ENCODE measurements at regions not wholly inside any gene's neighbourhood (a gene's known extent, or its start where the extent isn't known, plus 50 kb on each side); places are given as distances from the start of the nearest gene placed in this dataset.
"Not testable (repeated sequence)": the region's sequence is repeated elsewhere in the genome, so short reads cannot be mapped to it uniquely, and the experiment has no call there.

- Histone ChIP-seq H3K36me3 (replicated peaks in 1 of 2; ENCODE audit: insufficient read depth in 1 of 2, low read depth in 2 of 2) (no peaks in the 10 kb centered on the region), H3K9me3 (no peaks in the 10 kb centered on the region), H3K4me3 (no peak overlapping the region), H3K27ac (no peak overlapping the region), H3K27me3 (no peaks in the 10 kb centered on the region), H3K4me1 (no peaks in the 10 kb centered on the region)
- DNase-seq (no peak), ATAC-seq (no peak)
- WGBS, 2 donors, result 95 to 96% methylated on average over 15 of the region's 15 CpGs
- intact Hi-C loops (cut with DNase I), result no loop called here
- TF ChIP-seq CTCF (IDR thresholded peaks at IDR 0.05) (no peak), POLR2A (IDR thresholded peaks at IDR 0.05) (no peak)
Measured at GRCh38 chr4:123023647-123024046, 101.2 kb upstream of the NUDT6 start.

GRCh38 chr4:123024710-123025109 lies 102.3 kb upstream of the NUDT6 start:
- Histone ChIP-seq H3K4me1 (no peaks in the 10 kb centered on the region), H3K36me3 (replicated peaks in 1 of 2; ENCODE audit: insufficient read depth in 1 of 2, low read depth in 2 of 2) (peaks cover 0 to 2% of the 10 kb centered on the region in 2 donors), H3K4me3 (no peak overlapping the region), H3K9me3 (no peaks in the 10 kb centered on the region), H3K27me3 (no peaks in the 10 kb centered on the region), H3K27ac (no peak overlapping the region)
- TF ChIP-seq CTCF (IDR thresholded peaks at IDR 0.05) (no peak), POLR2A (IDR thresholded peaks at IDR 0.05) (no peak)
- intact Hi-C loops (cut with DNase I), result no loop called here
- DNase-seq, result no peak
- 72 to 86% methylated on average over 5 to 6 of the region's 6 CpGs for WGBS, 2 donors
- ATAC-seq, result no peak

- ATAC-seq (no peak), DNase-seq (no peak)
- Histone ChIP-seq H3K4me1 (no peaks in the 10 kb centered on the region), H3K4me3 (no peak overlapping the region), H3K27me3 (no peaks in the 10 kb centered on the region), H3K27ac (no peak overlapping the region), H3K36me3 (replicated peaks in 1 of 2; ENCODE audit: insufficient read depth in 1 of 2, low read depth in 2 of 2) (peaks cover 0 to 2% of the 10 kb centered on the region in 2 donors), H3K9me3 (no peaks in the 10 kb centered on the region)
- no peak for TF ChIP-seq CTCF (IDR thresholded peaks at IDR 0.05)
- TF ChIP-seq POLR2A (IDR thresholded peaks at IDR 0.05), result no peak
- intact Hi-C loops (cut with DNase I), result no loop called here
- 79 to 88% methylated on average over 4 of the region's 4 CpGs for WGBS, 2 donors
Measured at GRCh38 chr4:123025398-123025797, 103.0 kb upstream of the NUDT6 start.

- intact Hi-C loops (cut with DNase I); H3K4me1 ChIP-seq; H3K9me3 ChIP-seq; ATAC-seq; H3K36me3 ChIP-seq (replicated peaks in 1 of 2; ENCODE audit: insufficient read depth in 1 of 2, low read depth in 2 of 2); H3K27me3 ChIP-seq; H3K4me3 ChIP-seq; H3K27ac ChIP-seq: not testable (repeated sequence)
- WGBS, 2 donors, result 21 to 45% methylated on average over 2 of the region's 2 CpGs
- peak in 3 of 4 donors; percentile 10 to 27 (median 20) for DNase-seq
Measured at GRCh38 chr4:123026015-123026414, 103.6 kb upstream of the NUDT6 start.

DNA sequence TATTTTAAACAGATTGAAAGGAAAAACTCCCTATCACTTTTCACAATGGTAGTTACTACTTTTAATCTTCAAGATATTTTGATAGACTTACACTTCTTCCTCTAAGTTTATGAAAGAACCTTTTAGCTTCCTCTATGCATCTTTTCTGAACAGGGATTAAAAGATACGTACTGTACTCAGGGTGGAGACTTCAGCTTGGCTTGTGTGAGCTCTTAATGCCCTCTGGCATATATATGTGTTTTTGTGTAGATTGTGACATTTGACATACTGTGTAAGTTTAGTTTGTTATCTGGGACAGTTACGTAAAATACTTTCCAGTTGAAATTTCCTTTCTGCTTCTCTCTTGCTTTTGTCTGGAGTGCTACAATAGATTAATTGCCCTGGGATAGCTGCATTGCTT lies 109.3 kb upstream of the NUDT6 start:
- intact Hi-C loops (cut with DNase I), result no loop called here
- no peak for TF ChIP-seq POLR2A (IDR thresholded peaks at IDR 0.05)
- TF ChIP-seq CTCF (IDR thresholded peaks at IDR 0.05), result no peak
- Histone ChIP-seq H3K27me3 (no peaks in the 10 kb centered on the region), H3K27ac (no peak overlapping the region), H3K36me3 (replicated peaks in 1 of 2; ENCODE audit: insufficient read depth in 1 of 2, low read depth in 2 of 2) (peaks cover 0 to 2% of the 10 kb centered on the region in 2 donors), H3K9me3 (no peaks in the 10 kb centered on the region), H3K4me3 (no peak overlapping the region), H3K4me1 (no peaks in the 10 kb centered on the region)
- WGBS, 2 donors, result 90 to 98% methylated on average over 2 of the region's 2 CpGs
- no peak for DNase-seq
- ATAC-seq, result no peak
